CMK (cell line): ENCODE measurements at regions not wholly inside any gene's neighbourhood (a gene's known extent, or its start where the extent isn't known, plus 50 kb on each side); places are given as distances from the start of the nearest gene placed in this dataset.

Source experiments
- DNase-seq: peaks from one replicate; pipeline ENCODE4 v3.0.0-alpha.2; 2010; ENCODE audit warnings: low read depth

- DNase-seq = no peak
These were observed 138.8 kb downstream of the TUSC7 start for GRCh38 chr3:116848248-116848829.

GRCh38 chr3:116849261-116849688 is 139.7 kb downstream of the TUSC7 start:
- no peak for DNase-seq

- no peak for DNase-seq
These were observed 143.2 kb downstream of the TUSC7 start for GRCh38 chr3:116852803-116853202.

GRCh38 chr3:116863270-116863770 is 153.7 kb downstream of the TUSC7 start:
- DNase-seq = no peak

GRCh38 chr3:116863822-116864589 is 154.4 kb downstream of the TUSC7 start:
- DNase-seq = no peak

- DNase-seq = no peak
These were observed 155.0 kb downstream of the TUSC7 start for GRCh38 chr3:116864590-116864927.

GRCh38 chr3:116870379-116870778 is 160.8 kb downstream of the TUSC7 start:
- no peak for DNase-seq

GRCh38 chr3:116871905-116872304 is 162.3 kb downstream of the TUSC7 start:
- no peak for DNase-seq

- no peak for DNase-seq
These were observed 163.1 kb downstream of the TUSC7 start for GRCh38 chr3:116872688-116873087.

- no peak for DNase-seq
These were observed 163.6 kb downstream of the TUSC7 start for GRCh38 chr3:116873142-116873541.

- DNase-seq = no peak
These were observed 168.4 kb downstream of the TUSC7 start for GRCh38 chr3:116877968-116878367.

- DNase-seq = no peak
These were observed 176.8 kb downstream of the TUSC7 start for GRCh38 chr3:116886202-116886893.

GRCh38 chr3:116896116-116896515 is 186.5 kb downstream of the TUSC7 start:
- DNase-seq = no peak

GRCh38 chr3:116897382-116897781 is 187.8 kb downstream of the TUSC7 start:
- DNase-seq = no peak

GRCh38 chr3:116899253-116899652 is 189.7 kb downstream of the TUSC7 start:
- DNase-seq = no peak

GRCh38 chr3:116905334-116905733 is 195.8 kb downstream of the TUSC7 start:
- DNase-seq = no peak

- no peak for DNase-seq
These were observed 196.2 kb downstream of the TUSC7 start for GRCh38 chr3:116905794-116906193.

GRCh38 chr3:116912116-116912515 is 202.5 kb downstream of the TUSC7 start:
- no peak for DNase-seq

- no peak for DNase-seq
These were observed 204.4 kb downstream of the TUSC7 start for GRCh38 chr3:116914004-116914403.

GRCh38 chr3:116916836-116917235 is 207.3 kb downstream of the TUSC7 start:
- DNase-seq = no peak

- no peak for DNase-seq
These were observed 211.4 kb downstream of the TUSC7 start for GRCh38 chr3:116920826-116921610.

GRCh38 chr3:116927918-116928317 is 218.3 kb downstream of the TUSC7 start:
- no peak for DNase-seq
